GM10248 (cell line): ENCODE measurements at regions not wholly inside any gene's neighbourhood (a gene's known extent, or its start where the extent isn't known, plus 50 kb on each side); places are given as distances from the start of the nearest gene placed in this dataset.

Experiments
- CTCF ChIA-PET: fragments of 300-600 bp; sonication (Branson Sonifier 250); formaldehyde crosslinking; extraction: SDS; loops from one replicate; lab custom pipeline; 2021; ENCODE audit warnings: antibody characterized with exemption; lab: Yijun Ruan, JAX
- POLR2A ChIA-PET: fragments of 350-650 bp; sonication (Branson Sonifier 250); formaldehyde crosslinking; extraction: SDS; loops from one replicate; lab custom pipeline; 2020; ENCODE audit warnings: antibody characterized with exemption; lab: Yijun Ruan, JAX
- DNase-seq: peaks from one replicate; pipeline ENCODE4 v3.0.0; 2012; ENCODE audit errors: extremely low spot score
- CTCF ChIP-seq: IDR thresholded peaks from 2 replicates; pipeline ENCODE4 v1.5.1; 2012; ENCODE audit warnings: mild to moderate bottlenecking, low read depth; ENCODE audit errors: extremely low read depth, missing control alignments, control extremely low read depth

DNA sequence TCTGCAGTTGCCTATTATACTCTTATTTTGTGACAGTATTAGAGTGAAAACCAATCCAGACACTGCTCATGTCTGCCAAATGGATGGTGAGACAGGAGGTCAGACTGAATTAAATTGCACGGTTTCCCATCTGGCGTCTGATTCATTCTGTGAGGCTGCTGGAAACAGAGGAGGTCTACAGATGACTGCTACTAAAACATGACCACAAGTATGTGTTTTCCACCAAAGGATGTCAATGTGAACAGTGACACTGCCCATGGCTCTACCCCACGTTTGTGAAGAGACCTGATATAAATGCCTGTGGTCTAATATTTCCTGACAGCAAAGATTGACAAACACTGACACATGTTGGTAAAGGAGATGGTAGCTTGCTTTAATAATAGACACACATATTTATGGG lies 104.3 kb upstream of the ST6GAL2 start:
- no peak for TF ChIP-seq CTCF
- ChIA-PET CTCF (no interaction called here), POLR2A (no interaction called here)
- DNase-seq: no peak

DNA sequence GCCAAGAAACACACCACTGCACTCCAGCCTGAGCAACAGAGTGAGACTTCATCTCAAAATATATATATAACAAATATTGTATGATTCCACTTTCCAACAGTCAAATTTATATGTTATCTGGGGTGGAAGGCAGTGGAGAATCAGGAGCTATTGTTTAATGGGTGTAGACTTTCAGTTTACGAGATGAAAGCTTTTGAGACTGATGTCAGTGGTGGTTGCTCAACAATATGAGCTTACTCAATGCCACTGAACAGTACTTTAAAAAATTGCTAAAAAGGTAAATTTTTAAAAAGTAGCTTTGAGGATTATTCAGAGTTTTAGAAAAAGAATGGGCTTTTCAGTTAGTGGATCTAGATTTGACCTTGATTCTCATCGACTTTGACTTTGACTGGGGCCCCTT lies 105.9 kb upstream of the ST6GAL2 start:
- POLR2A ChIA-PET: no interaction called here
- CTCF ChIA-PET: interaction anchor here (1.4 kb wide), 1 partner anchor 12 kb away, joined by 5 read pairs; no protein-coding TSS in a partner anchor
- DNase-seq: no peak
- TF ChIP-seq CTCF: no peak

DNA sequence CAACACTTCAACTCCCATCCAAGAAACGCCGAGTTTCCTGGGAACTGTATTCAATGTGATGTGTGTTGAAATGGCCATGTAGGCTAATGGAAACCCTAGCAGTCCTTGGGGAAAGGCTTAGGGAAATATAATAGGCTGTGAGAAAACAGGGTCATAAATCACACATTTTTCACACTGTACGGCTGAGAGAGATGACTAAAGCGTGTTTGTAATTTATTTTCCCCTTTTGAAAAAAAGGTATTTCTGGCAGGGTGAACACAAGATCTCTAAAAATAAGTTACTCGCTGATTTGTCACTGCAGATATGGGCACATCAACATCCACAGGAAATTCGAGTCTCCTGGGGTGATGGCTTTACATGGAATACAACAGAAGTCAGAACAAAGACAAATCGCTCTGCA lies 109.6 kb upstream of the ST6GAL2 start:
- ChIA-PET POLR2A (no interaction called here), CTCF (interaction anchor here (1.1 kb wide), 1 partner anchor 27 kb away, joined by 3 read pairs; no protein-coding TSS in a partner anchor)
- no peak for DNase-seq
- TF ChIP-seq CTCF: no peak

DNA sequence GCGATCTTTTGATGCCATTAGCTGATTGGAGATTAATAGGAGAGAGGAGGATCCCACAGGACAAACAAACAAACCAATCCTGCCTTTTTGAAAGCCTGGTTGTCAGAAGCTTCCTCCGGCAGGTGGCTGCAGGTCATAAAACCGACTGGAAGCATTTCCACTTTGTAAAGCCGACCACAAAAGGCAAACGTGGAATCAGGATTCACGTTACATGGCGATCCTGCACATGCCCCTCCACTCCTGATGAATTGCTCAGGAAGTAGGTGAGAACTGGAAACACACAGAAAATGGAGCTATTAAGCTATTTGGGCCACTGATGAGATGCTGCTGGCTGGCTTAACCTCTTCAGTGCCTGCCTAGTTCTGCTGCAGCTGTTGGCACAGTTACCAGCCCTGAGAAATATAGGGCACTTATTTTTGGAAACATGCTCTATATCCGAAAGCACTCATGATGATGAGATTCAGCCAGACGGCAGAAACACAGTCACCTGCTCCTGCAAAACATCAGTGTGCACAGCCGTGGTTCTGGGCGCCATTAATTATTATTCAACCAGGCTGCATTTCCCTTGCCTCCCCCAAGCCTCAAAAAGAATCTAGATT lies 110.3 kb upstream of the ST6GAL2 start:
- TF ChIP-seq CTCF: no peak
- no peak for DNase-seq
- ChIA-PET CTCF (interaction anchor here (1.1 kb wide), 1 partner anchor 26 kb away, joined by 3 read pairs; no protein-coding TSS in a partner anchor), POLR2A (no interaction called here)

DNA sequence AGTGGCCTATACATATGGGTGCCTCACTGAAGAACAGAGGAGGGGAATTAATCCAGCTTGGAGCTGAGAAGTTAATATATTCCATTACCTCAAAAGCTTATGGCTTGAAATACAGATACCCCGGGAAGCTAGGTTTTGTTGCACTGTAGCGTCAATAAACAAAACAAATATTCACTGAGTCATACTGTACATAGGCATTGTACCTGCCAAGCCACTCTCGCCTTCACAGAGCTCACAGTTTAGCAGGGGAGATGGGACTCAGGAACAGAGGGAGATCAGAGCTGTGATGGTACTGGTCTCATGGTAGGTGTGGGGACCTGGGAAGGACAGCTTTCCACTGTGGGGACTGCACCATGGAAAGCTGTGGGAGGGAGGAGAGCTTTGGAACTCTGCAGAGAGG lies 111.2 kb upstream of the ST6GAL2 start:
- POLR2A ChIA-PET: no interaction called here
- CTCF ChIA-PET: interaction anchor here (1.2 kb wide), 1 partner anchor 9 kb away, joined by 3 read pairs; no protein-coding TSS in a partner anchor
- no peak for TF ChIP-seq CTCF
- no peak for DNase-seq

GRCh38 chr2:107001062-107001461 lies 115.1 kb upstream of the ST6GAL2 start:
- POLR2A ChIA-PET: no interaction called here
- CTCF ChIA-PET: no interaction called here
- no peak for TF ChIP-seq CTCF
- DNase-seq: no peak
